Activated naive CD4-positive, alpha-beta T cell treated with anti-CD3 and anti-CD28 coated beads, Interleukin-2, amount 50 U/mL, for 24 hours (primary cell): ENCODE measurements at regions not wholly inside any gene's neighbourhood (a gene's known extent, or its start where the extent isn't known, plus 50 kb on each side); places are given as distances from the start of the nearest gene placed in this dataset.

Experiments
- H3K27ac Mint-ChIP-seq: one replicate; pipeline ENCODE4 v1.8.0; 2021; ENCODE audit warnings: mild to moderate bottlenecking, mixed read lengths
- H3K27me3 Mint-ChIP-seq: one replicate; pipeline ENCODE4 v1.8.0; 2021; ENCODE audit warnings: mixed read lengths
- H3K36me3 Mint-ChIP-seq: one replicate; pipeline ENCODE4 v1.8.0; 2021; ENCODE audit warnings: mixed read lengths
- H3K4me1 Mint-ChIP-seq: one replicate; pipeline ENCODE4 v1.8.0; 2021; ENCODE audit warnings: mixed read lengths
- H3K4me3 Mint-ChIP-seq: one replicate; pipeline ENCODE4 v1.8.0; 2021; ENCODE audit warnings: mild to moderate bottlenecking, mixed read lengths
- H3K9me3 Mint-ChIP-seq: one replicate; pipeline ENCODE4 v1.8.0; 2021; ENCODE audit warnings: mixed read lengths

DNA sequence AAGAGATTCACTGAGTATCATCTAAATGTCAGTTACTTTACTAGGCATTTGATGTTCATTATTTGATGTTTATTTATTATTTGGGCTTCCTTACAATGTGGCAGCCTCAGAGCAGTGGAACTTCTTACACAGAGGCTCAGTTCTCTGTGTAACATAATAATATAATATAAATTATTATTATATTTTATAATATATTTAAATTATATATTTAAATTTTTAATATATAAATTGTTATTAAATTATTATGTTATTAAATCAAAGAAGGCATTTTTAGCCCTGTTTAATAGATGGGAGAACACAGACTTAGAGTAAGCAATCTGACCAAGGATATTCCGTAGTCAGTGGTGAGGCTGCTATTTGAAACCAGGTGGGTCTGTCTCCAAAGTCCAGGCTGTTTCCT lies 315.3 kb upstream of the SKOR2 start:
- H3K36me3 Mint-ChIP-seq, result no peaks in the 10 kb centered on the region
- no peak overlapping the region for H3K27ac Mint-ChIP-seq
- peaks cover 2% of the 10 kb centered on the region for H3K27me3 Mint-ChIP-seq
- no peak overlapping the region for H3K4me3 Mint-ChIP-seq
- H3K9me3 Mint-ChIP-seq, result no peaks in the 10 kb centered on the region
- no peaks in the 10 kb centered on the region for H3K4me1 Mint-ChIP-seq

- no peaks in the 10 kb centered on the region for H3K36me3 Mint-ChIP-seq
These were observed 309.6 kb upstream of the SKOR2 start for GRCh38 chr18:47560723-47561715.

GRCh38 chr18:47558110-47558750 lies 306.8 kb upstream of the SKOR2 start:
- no peaks in the 10 kb centered on the region for H3K9me3 Mint-ChIP-seq
- H3K27ac Mint-ChIP-seq, result no peak overlapping the region
- H3K36me3 Mint-ChIP-seq, result no peaks in the 10 kb centered on the region
- H3K4me1 Mint-ChIP-seq, result no peaks in the 10 kb centered on the region
- peaks cover 17% of the 10 kb centered on the region for H3K27me3 Mint-ChIP-seq
- H3K4me3 Mint-ChIP-seq, result no peak overlapping the region

More at GRCh38 chr18:47560723-47561715, 309.6 kb upstream of the SKOR2 start:
- Mint-ChIP-seq H3K4me1 (no peaks in the 10 kb centered on the region), H3K9me3 (no peaks in the 10 kb centered on the region), H3K27me3 (peaks cover 17% of the 10 kb centered on the region), H3K4me3 (no peak overlapping the region), H3K27ac (no peak overlapping the region)

GRCh38 chr18:47557160-47557559 lies 305.7 kb upstream of the SKOR2 start:
- H3K4me1 Mint-ChIP-seq, result no peaks in the 10 kb centered on the region
- no peaks in the 10 kb centered on the region for H3K9me3 Mint-ChIP-seq
- no peaks in the 10 kb centered on the region for H3K36me3 Mint-ChIP-seq
- H3K4me3 Mint-ChIP-seq, result no peak overlapping the region
- H3K27ac Mint-ChIP-seq, result no peak overlapping the region
- peaks cover 17% of the 10 kb centered on the region for H3K27me3 Mint-ChIP-seq

- no peaks in the 10 kb centered on the region for H3K4me1 Mint-ChIP-seq
- no peaks in the 10 kb centered on the region for H3K9me3 Mint-ChIP-seq
- H3K27ac Mint-ChIP-seq, result no peak overlapping the region
- H3K36me3 Mint-ChIP-seq, result no peaks in the 10 kb centered on the region
- no peak overlapping the region for H3K4me3 Mint-ChIP-seq
- peaks cover 3% of the 10 kb centered on the region for H3K27me3 Mint-ChIP-seq
These were observed 301.3 kb upstream of the SKOR2 start for GRCh38 chr18:47552783-47553182.

GRCh38 chr18:47550611-47551010 lies 299.2 kb upstream of the SKOR2 start:
- no peak overlapping the region for H3K4me3 Mint-ChIP-seq

DNA sequence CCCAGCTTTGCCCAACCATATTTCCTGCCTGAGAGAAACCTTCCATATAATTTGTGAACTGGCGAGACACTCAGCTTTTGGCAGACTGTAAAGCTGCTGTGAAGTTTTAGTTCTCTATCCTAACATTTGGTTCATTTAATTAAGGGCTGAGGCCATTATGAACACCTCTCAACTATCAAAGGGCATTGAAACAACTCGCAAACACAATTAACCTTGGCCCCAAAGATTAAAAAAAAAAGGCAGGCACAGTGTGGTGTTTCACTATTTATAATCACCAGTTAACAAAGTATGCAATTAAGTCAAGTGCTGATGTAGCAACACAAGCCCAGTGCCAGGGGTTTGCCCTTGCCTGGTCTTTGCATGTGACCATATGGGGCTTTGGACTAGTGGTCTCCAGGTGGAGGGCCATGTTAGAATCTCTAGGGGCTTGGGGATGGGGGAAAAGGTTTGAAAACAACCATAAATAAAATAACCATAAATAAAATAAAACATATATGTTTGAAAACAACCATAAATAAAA lies 297.6 kb upstream of the SKOR2 start:
- Mint-ChIP-seq H3K27me3 (peaks cover 6% of the 10 kb centered on the region), H3K4me3 (no peak overlapping the region), H3K27ac (no peak overlapping the region), H3K36me3 (no peaks in the 10 kb centered on the region), H3K4me1 (no peaks in the 10 kb centered on the region), H3K9me3 (no peaks in the 10 kb centered on the region)

More at GRCh38 chr18:47550611-47551010, 299.2 kb upstream of the SKOR2 start:
- H3K36me3 Mint-ChIP-seq, result no peaks in the 10 kb centered on the region
- no peaks in the 10 kb centered on the region for H3K4me1 Mint-ChIP-seq
- no peaks in the 10 kb centered on the region for H3K9me3 Mint-ChIP-seq
- H3K27ac Mint-ChIP-seq, result no peak overlapping the region
- peaks cover 1% of the 10 kb centered on the region for H3K27me3 Mint-ChIP-seq

GRCh38 chr18:47547539-47548202 lies 296.2 kb upstream of the SKOR2 start:
- Mint-ChIP-seq H3K36me3 (no peaks in the 10 kb centered on the region), H3K27me3 (peaks cover 6% of the 10 kb centered on the region), H3K9me3 (no peaks in the 10 kb centered on the region), H3K4me3 (no peak overlapping the region), H3K4me1 (no peaks in the 10 kb centered on the region), H3K27ac (no peak overlapping the region)

GRCh38 chr18:47545613-47546012 lies 294.2 kb upstream of the SKOR2 start:
- Mint-ChIP-seq H3K9me3 (no peaks in the 10 kb centered on the region), H3K4me1 (no peaks in the 10 kb centered on the region), H3K27me3 (peaks cover 9% of the 10 kb centered on the region), H3K36me3 (no peaks in the 10 kb centered on the region), H3K27ac (no peak overlapping the region), H3K4me3 (no peak overlapping the region)

DNA sequence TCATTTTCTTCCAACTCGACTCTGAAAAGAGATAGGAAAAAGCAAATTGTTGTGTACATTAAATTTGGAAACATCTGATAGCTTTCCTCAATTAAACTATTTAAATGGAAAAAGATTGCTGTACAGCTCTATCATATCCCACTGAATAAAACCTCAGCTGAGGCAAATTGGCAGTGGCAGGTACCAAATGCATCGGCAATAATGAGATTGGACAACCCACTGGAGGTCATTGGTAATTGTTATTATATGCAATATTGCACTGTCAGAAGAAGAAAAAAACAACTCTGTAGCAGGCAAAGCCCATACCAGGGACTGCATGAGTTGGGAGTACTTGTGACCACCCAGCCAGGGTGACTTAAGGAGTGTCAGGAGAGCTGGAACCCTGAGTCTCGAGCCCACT lies 291.6 kb upstream of the SKOR2 start:
- no peak overlapping the region for H3K27ac Mint-ChIP-seq
- no peak overlapping the region for H3K4me3 Mint-ChIP-seq
- H3K9me3 Mint-ChIP-seq, result no peaks in the 10 kb centered on the region
- H3K36me3 Mint-ChIP-seq, result no peaks in the 10 kb centered on the region
- H3K4me1 Mint-ChIP-seq, result no peaks in the 10 kb centered on the region
- H3K27me3 Mint-ChIP-seq, result peaks cover 9% of the 10 kb centered on the region

DNA sequence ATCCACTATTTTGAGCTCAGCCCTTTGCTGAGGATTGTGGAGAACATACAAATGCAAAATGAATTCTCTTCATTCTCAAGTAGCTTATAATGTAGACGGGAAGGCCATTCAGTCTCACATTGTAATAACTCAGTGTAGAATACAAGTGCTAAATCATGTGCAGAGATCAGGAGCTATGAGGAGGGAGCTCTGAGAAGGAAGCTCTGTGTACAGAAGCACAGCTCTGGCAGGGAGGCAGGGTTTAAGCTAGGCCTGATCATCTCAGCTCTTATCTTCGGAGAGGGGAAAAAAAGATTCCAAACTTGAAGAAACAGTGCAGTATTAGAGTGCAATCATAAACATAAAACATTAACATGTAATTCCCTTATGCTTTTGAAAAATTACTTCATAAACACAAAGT lies 291.1 kb upstream of the SKOR2 start:
- no peak overlapping the region for H3K27ac Mint-ChIP-seq
- H3K9me3 Mint-ChIP-seq, result no peaks in the 10 kb centered on the region
- H3K4me3 Mint-ChIP-seq, result no peak overlapping the region
- peaks cover 9% of the 10 kb centered on the region for H3K27me3 Mint-ChIP-seq
- no peaks in the 10 kb centered on the region for H3K36me3 Mint-ChIP-seq
- H3K4me1 Mint-ChIP-seq, result no peaks in the 10 kb centered on the region

DNA sequence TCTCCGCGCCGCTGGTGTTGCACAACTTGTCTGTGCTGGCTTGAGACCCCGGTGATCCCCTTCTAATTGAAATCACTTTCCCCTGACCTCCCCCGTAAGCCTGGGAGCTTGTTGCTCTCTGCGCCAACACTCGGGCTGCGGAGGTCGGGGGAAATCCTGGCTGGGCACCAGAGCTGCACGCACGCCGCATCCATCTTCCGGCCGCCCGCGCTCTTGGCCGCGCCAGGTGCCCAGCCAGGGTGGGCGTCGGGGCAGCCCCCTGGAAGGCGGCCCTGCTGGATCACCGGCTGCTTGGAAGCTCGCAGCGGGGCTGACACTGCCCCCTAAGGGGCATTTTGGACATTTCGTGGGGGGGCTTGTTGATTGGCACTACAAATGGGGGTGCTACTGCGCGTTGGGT lies 280.3 kb upstream of the SKOR2 start:
- Mint-ChIP-seq H3K4me3 (no peak overlapping the region), H3K27ac (no peak overlapping the region), H3K27me3 (peaks cover 24% of the 10 kb centered on the region), H3K4me1 (no peaks in the 10 kb centered on the region), H3K36me3 (no peaks in the 10 kb centered on the region), H3K9me3 (peaks cover 7% of the 10 kb centered on the region)

DNA sequence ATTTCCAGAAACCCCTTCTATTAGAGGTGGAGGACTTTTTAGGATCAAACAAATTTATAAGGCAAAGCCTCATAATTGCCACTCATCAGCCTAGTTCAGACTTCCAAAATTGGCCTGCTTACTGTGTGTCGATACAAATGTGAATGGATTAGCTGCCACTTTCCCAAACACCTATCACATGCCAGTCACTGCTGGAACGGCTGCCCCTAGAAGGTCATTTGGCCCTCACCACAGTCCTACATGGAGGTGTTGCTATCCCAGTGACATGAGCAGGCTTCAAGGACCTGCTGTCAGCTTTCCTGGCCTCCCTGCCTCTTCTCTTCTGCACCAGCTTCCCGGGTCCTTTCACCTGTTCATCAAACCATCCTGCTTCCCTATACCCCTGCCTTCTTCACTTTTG lies 279.2 kb upstream of the SKOR2 start:
- Mint-ChIP-seq H3K27me3 (peaks cover 24% of the 10 kb centered on the region), H3K27ac (no peak overlapping the region), H3K9me3 (peaks cover 6% of the 10 kb centered on the region), H3K4me1 (no peaks in the 10 kb centered on the region), H3K4me3 (no peak overlapping the region), H3K36me3 (no peaks in the 10 kb centered on the region)

- no peaks in the 10 kb centered on the region for H3K36me3 Mint-ChIP-seq
- H3K4me3 Mint-ChIP-seq, result no peak overlapping the region
- H3K27me3 Mint-ChIP-seq, result peaks cover 23% of the 10 kb centered on the region
- no peak overlapping the region for H3K27ac Mint-ChIP-seq
- H3K9me3 Mint-ChIP-seq, result no peaks in the 10 kb centered on the region
- H3K4me1 Mint-ChIP-seq, result no peaks in the 10 kb centered on the region
These were observed 276.9 kb upstream of the SKOR2 start for GRCh38 chr18:47528343-47528742.

- no peaks in the 10 kb centered on the region for H3K4me1 Mint-ChIP-seq
- peaks cover 13% of the 10 kb centered on the region for H3K27me3 Mint-ChIP-seq
- H3K4me3 Mint-ChIP-seq, result no peak overlapping the region
- H3K36me3 Mint-ChIP-seq, result no peaks in the 10 kb centered on the region
- no peak overlapping the region for H3K27ac Mint-ChIP-seq
- no peaks in the 10 kb centered on the region for H3K9me3 Mint-ChIP-seq
These were observed 274.7 kb upstream of the SKOR2 start for GRCh38 chr18:47526147-47526546.
